ENCODE measurements at regions not wholly inside any gene's neighbourhood (a gene's known extent, or its start where the extent isn't known, plus 50 kb on each side); places are given as distances from the start of the nearest gene placed in this dataset.

DNA sequence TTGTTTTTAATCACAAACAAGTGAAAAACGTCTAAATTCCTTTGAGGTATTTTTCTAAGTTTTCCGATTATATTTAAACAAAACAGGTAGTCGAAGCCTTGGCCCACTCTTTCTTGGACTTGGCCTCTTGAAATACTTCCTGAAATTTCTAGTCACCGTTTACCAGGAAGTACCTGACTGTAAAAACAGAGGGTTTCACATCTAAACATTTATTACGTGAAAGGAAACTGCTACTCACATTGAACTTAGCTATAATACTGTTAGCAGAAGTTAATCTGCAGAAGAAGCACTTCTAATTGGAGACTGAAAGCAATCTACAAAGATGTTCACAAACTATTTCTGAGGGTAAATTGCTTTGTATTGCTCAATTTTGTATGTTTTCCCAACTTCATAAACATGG is 526.0 kb upstream of the ADGRL4 start:
- H3K36me3 ChIP-seq = no peaks in the 10 kb centered on the region
- TF ChIP-seq, protein P1, sequence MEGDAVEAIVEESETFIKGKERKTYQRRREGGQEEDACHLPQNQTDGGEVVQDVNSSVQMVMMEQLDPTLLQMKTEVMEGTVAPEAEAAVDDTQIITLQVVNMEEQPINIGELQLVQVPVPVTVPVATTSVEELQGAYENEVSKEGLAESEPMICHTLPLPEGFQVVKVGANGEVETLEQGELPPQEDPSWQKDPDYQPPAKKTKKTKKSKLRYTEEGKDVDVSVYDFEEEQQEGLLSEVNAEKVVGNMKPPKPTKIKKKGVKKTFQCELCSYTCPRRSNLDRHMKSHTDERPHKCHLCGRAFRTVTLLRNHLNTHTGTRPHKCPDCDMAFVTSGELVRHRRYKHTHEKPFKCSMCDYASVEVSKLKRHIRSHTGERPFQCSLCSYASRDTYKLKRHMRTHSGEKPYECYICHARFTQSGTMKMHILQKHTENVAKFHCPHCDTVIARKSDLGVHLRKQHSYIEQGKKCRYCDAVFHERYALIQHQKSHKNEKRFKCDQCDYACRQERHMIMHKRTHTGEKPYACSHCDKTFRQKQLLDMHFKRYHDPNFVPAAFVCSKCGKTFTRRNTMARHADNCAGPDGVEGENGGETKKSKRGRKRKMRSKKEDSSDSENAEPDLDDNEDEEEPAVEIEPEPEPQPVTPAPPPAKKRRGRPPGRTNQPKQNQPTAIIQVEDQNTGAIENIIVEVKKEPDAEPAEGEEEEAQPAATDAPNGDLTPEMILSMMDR (IDR thresholded peaks at IDR 0.05 in 8 of 11, conservative IDR thresholded peaks at IDR 0.05 in 3 of 11) = no peak
- TF ChIP-seq POLR2AphosphoS5 (IDR thresholded peaks at IDR 0.05) (no peak), POLR2A (IDR thresholded peaks at IDR 0.05) (no peak)
- H3K4me3 ChIP-seq = no peak overlapping the region
- H3K27ac ChIP-seq = no peak overlapping the region
- H3K9me3 ChIP-seq = no peaks in the 10 kb centered on the region
- intact Hi-C loops (cut with DNase I; ENCODE audit: low total_unique reads) = no loop called here
- whole genome bisulfite sequencing, 5 donors = 20 to 34% (median 24%) methylated on average over 5 of the region's 5 CpGs
- no peaks in the 10 kb centered on the region for H3K4me1 ChIP-seq
- no peaks in the 10 kb centered on the region for H3K27me3 ChIP-seq (replicated peaks in 1 of 7)
- no peak for DNase-seq

DNA sequence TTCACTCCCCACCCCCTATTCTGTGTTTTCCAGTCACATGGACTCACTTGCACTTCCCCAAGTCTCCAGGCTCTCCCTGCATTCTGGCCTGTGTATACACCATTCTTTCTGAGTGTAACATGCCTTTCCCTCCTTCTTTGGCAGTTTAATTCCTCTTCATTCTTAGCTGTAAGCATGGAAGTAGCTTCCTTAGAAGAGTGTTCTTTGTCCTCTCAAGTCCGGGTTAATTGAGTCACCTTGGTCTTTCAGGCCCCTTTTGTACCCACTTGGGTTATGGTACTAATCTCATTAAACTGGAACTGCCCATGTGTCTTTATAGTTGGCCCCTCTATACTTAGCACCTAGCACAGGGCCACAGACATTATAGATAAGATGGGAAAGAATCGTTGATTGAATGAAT is 525.3 kb upstream of the ADGRL4 start:
- no peaks in the 10 kb centered on the region for H3K9me3 ChIP-seq
- H3K36me3 ChIP-seq = no peaks in the 10 kb centered on the region
- no peaks in the 10 kb centered on the region for H3K4me1 ChIP-seq
- 80 to 92% (median 89%) methylated on average over 2 of the region's 2 CpGs for WGBS, 5 donors
- H3K27ac ChIP-seq = no peak overlapping the region
- TF ChIP-seq, protein P1 (IDR thresholded peaks at IDR 0.05 in 8 of 11, conservative IDR thresholded peaks at IDR 0.05 in 3 of 11) = no peak
- TF ChIP-seq POLR2A (IDR thresholded peaks at IDR 0.05) (no peak), POLR2AphosphoS5 (IDR thresholded peaks at IDR 0.05) (no peak)
- H3K27me3 ChIP-seq (replicated peaks in 1 of 7) = no peaks in the 10 kb centered on the region
- DNase-seq = no peak
- intact Hi-C loops (cut with DNase I; ENCODE audit: low total_unique reads) = no loop called here
- H3K4me3 ChIP-seq = no peak overlapping the region

DNA sequence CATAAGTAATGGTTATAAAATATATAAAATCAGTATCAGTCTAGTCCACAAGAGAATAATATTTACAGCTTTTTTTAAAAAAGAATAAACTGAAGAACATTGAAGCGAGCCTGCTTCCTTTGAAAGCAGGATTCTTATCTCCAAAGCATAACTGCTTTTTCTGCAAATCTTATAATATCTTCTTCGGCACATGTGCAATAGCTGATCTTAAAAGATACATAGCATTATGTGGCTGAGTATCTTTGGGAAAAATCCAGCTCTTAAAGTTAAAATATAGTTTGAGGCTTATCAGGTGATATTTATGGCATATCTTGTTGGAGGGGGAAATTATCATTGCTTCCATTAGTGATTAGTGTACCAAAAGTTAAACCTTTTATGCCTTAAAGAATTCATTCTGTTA is 523.9 kb upstream of the ADGRL4 start:
- Histone ChIP-seq H3K27me3 (replicated peaks in 1 of 7) (no peaks in the 10 kb centered on the region), H3K4me3 (no peak overlapping the region), H3K4me1 (no peaks in the 10 kb centered on the region), H3K36me3 (no peaks in the 10 kb centered on the region), H3K27ac (no peak overlapping the region), H3K9me3 (no peaks in the 10 kb centered on the region)
- TF ChIP-seq, protein P1 (IDR thresholded peaks at IDR 0.05 in 8 of 11, conservative IDR thresholded peaks at IDR 0.05 in 3 of 11) = no peak
- TF ChIP-seq POLR2AphosphoS5 (IDR thresholded peaks at IDR 0.05) = no peak
- TF ChIP-seq POLR2A (IDR thresholded peaks at IDR 0.05) = no peak
- intact Hi-C loops (cut with DNase I; ENCODE audit: low total_unique reads) = no loop called here
- DNase-seq = no peak
- 77 to 86% (median 82%) methylated on average over 2 of the region's 2 CpGs for WGBS, 5 donors

GRCh38 chr1:79530055-79530454 is 523.5 kb upstream of the ADGRL4 start:
- TF ChIP-seq, protein P1 (IDR thresholded peaks at IDR 0.05 in 8 of 11, conservative IDR thresholded peaks at IDR 0.05 in 3 of 11) = no peak
- TF ChIP-seq POLR2A (IDR thresholded peaks at IDR 0.05) = no peak
- no peak for TF ChIP-seq POLR2AphosphoS5 (IDR thresholded peaks at IDR 0.05)
- intact Hi-C loops (cut with DNase I; ENCODE audit: low total_unique reads) = no loop called here
- DNase-seq = no peak
- no peak overlapping the region for H3K4me3 ChIP-seq
- 80 to 90% (median 85%) methylated on average over 2 of the region's 2 CpGs for WGBS, 5 donors
- no peak overlapping the region for H3K27ac ChIP-seq
- no peaks in the 10 kb centered on the region for H3K4me1 ChIP-seq
- H3K27me3 ChIP-seq (replicated peaks in 1 of 7) = no peaks in the 10 kb centered on the region
- no peaks in the 10 kb centered on the region for H3K9me3 ChIP-seq
- H3K36me3 ChIP-seq = no peaks in the 10 kb centered on the region
